Astrocyte of the hippocampus (primary cell): ENCODE measurements at regions not wholly inside any gene's neighbourhood (a gene's known extent, or its start where the extent isn't known, plus 50 kb on each side); places are given as distances from the start of the nearest gene placed in this dataset.
A peak's percentile ranks its signal among the peaks of the same experiment; 100 is the strongest.

Source experiments
- DNase-seq: peaks from one replicate; pipeline ENCODE4 v3.0.0; 2011; ENCODE audit warnings: low read depth, low spot score

- DNase-seq, result peak; percentile 52
Measured at GRCh38 chr13:31896427-31896826, 135.1 kb upstream of the FRY start.

GRCh38 chr13:31898378-31899071, 133.0 kb upstream of the FRY start:
- no peak for DNase-seq

GRCh38 chr13:31901985-31902384, 129.6 kb upstream of the FRY start:
- DNase-seq, result no peak

GRCh38 chr13:31903111-31903815, 128.3 kb upstream of the FRY start:
- DNase-seq, result no peak

DNA sequence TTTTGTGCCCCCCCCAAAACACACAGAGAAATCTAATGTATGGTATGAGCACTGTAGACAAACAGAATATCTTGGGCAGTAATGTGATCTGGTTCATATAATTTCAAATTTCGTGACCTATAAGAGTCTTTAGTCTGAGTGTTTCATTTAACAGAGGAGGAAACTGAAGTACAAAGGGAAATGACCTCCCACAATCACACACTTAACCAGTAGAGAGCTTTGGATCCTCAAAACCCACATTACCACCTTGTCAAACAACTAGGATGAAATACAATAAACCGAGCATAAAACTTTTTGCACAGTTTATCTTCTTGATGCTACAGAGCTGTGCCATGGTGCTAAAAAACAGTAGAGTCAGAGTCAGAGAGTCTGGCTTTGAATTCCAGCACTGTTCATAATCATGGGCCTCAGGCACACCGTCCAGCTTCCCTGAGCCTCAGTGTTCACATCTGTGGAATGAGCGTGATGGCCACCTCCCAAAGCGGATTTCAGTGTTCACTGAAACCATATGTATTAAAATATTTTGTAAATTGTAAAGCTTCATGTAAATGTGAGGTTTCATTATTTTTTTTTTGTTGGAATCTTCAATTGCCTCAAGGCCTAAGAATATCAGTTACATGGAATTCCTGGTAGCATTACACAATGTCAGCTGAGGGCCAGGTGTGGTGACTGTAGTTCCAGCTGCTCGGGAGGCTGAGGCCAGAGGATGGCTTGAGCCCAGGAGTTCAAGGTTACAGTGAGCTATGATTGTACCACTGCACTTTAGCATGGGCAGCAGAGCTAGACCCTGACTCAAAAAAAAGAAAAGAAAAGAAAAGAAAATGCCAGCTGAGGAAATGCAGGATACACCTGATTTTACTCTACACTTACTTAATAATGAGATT, 126.4 kb upstream of the FRY start:
- DNase-seq, result no peak

- peak; percentile 21 for DNase-seq
Measured at GRCh38 chr13:31905961-31906360, 125.6 kb upstream of the FRY start.

GRCh38 chr13:31908696-31909411, 122.7 kb upstream of the FRY start:
- no peak for DNase-seq

DNA sequence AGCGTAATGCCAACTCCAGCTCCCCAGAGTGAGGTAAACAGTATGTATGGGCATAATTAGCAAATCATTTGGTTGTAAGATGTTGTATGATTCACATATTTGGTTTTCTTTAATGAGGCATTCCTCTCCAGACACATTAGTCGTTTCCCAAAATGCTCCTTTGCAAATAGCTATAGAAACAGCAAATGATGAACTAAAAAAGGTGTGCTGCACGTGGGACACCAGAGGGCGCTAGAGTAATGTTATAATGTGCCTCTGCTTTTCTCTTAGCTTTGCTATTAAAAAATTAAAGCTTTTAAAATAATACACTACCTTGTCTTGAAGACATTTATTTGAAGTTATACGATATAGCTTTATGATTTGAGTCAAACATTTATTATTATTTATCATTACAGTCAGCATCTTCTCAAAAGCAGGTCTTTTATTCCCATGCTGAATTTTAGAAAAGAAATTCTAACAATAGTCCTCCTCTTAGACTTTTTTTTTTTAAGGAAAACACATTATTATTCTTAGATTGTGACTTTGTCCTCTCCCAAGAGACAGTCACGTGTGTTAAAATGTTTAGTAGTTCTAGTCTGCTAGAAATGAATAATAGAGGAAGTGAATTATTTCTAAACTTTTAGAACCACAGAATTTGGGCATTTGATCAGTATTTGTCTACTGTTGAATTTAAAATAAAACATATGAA, 121.6 kb upstream of the FRY start:
- peak; percentile 83 for DNase-seq

GRCh38 chr13:31910633-31911032, 120.9 kb upstream of the FRY start:
- no peak for DNase-seq

GRCh38 chr13:31912647-31913401, 118.8 kb upstream of the FRY start:
- no peak for DNase-seq

GRCh38 chr13:31913459-31913858, 118.1 kb upstream of the FRY start:
- DNase-seq, result no peak

DNA sequence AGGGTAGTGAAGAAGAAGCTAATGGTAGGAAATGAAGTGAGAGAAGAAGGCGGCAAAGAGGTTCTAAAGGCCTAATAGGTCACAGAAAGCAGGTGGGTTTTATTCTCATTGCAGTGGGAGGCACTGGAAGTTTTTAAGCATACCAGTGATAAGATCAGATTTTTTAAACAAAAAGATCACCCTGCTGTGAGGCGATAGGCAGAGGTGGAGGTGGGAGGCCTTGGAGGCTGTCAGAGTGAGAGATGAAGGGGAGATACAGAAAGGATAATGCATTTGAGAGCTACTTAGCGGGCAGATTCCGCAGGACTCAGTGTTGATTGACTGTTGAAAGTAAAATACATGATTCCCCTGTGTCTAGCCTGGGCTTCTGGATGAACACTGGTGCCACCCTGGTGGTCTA, 116.7 kb upstream of the FRY start:
- DNase-seq, result no peak

- DNase-seq, result no peak
Measured at GRCh38 chr13:31918707-31919106, 112.9 kb upstream of the FRY start.

DNA sequence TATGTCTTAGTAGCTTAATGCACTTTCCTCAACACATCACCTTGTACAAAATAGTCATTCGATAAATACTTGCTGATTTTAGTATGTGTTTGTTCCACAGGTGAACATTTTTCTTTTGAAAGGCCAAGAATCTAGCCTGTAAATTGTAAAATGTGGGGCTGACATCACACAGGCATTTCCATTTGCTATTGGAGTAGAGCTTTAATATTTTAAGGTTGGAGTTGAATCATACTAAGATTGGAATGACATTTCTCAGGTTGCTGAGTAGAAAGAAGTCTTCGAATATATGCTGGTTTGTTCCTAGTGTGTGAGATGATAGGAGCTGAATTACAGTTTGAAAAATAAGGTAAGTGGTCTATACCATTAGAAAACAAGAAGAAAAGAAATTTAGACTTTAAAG, 112.3 kb upstream of the FRY start:
- DNase-seq, result no peak

- DNase-seq, result no peak
Measured at GRCh38 chr13:31919971-31920726, 111.4 kb upstream of the FRY start.

GRCh38 chr13:31920727-31921100, 110.9 kb upstream of the FRY start:
- DNase-seq, result no peak

- no peak for DNase-seq
Measured at GRCh38 chr13:31922724-31923123, 108.8 kb upstream of the FRY start.

DNA sequence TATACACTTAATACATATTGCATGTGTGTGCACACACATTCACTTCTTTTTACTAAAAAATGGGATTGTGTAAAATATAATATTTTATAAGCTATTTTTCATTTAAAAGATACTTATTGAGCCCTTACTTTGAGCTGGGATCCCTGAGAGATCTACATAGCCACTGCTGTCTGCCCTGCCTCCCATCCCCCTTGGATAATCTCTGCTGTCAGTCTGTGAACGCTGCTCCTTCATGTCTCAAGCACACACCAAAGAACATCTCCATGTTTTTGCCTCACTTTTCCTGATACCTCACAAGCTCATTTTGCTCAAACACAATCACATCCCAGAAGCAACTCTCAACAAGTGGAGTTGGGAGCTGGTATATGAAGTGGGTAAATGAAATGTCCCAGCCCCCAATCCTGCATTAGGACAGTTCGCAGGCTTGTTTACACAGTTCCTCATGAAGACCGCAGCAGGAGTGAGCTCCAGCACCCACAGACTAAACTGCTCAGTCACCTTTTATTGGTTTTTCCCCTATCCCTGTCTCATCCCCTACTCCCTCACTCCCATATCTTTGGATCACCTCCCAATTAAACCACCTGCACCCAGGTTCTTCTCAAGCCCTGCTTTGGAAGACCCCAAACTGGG, 108.3 kb upstream of the FRY start:
- no peak for DNase-seq

DNA sequence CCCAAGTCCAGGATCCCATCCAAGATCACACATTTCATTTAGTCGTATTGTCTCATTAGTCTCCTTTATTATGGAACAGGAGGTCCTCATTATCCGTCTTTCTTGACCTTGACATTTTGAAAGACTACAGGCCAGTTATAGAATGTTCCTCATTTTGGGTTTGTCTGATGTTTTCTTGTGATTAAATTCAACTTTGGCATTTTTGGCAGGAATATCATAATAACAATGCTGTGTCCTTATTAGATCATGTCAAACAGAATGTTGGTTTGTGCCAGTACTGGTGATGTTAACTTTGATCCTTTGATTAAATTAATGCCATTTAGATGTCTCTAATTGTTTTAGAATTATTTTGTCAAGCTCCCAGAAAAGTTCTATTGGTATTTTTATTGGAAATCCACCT, 106.5 kb upstream of the FRY start:
- DNase-seq, result no peak
